DMS 273 treated with DMSO at 0.1 percent for 48 hours (cell line): ENCODE measurements at regions not wholly inside any gene's neighbourhood (a gene's known extent, or its start where the extent isn't known, plus 50 kb on each side); places are given as distances from the start of the nearest gene placed in this dataset.

Experiments used
- DNase-seq: peaks from one replicate; lab custom pipeline; 2025; lab: John Stamatoyannopoulos, UW

GRCh38 chr12:65765436-65765813 lies 58.9 kb upstream of the HMGA2 start:
- no peak for DNase-seq

- no peak for DNase-seq
Measured at GRCh38 chr12:65769880-65770279, 54.4 kb upstream of the HMGA2 start.
